SKM-1 (cell line): ENCODE measurements at regions not wholly inside any gene's neighbourhood (a gene's known extent, or its start where the extent isn't known, plus 50 kb on each side); places are given as distances from the start of the nearest gene placed in this dataset.
"Not testable (repeated sequence)": the region's sequence is repeated elsewhere in the genome, so short reads cannot be mapped to it uniquely, and the experiment has no call there.

Experiments used
- DNase-seq: peaks from one replicate; lab custom pipeline; 2025; ENCODE audit not compliant: unreplicated experiment; lab: John Stamatoyannopoulos, UW

DNA sequence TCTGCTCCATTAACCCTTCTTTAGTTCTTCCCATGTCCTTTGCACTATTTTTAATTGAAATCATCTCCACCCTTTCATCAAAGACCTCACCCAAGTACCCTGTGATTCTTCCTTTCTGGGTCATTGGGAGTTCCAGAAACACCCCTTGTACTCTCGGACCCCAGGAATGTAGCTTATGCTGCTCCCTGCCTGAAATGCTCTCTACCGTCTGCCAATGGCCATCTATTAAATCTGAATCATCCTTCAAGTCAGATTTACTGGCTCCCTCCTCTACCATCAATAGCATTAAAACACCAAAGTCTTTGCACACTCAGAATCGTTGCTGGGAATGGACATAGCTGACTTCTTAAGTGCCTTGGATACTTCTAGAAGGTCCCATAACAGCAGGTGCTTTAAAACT, 73.2 kb upstream of the GADD45A start:
- DNase-seq: no peak

DNA sequence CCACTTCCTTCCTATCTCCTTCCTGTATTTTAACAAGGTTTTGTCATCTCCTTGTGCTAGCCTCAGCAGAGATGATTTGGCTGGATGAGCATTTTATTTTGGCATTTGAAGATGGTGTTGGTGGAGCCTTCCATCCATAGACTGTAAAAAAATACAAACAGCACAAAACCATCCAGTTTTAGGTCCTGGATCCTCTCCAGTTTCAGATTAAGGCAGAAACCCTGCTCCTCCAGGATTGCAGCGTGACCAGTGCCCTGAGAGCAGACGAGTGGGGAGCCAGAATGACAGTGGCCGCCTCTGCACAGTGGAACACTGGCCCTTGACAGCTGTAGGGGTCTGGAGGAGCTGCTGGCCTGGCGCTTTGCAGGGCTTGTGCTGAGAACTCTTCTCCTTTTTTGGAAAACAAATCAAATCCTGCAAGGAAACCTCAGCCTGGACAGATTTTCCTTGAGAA, 72.2 kb upstream of the GADD45A start:
- DNase-seq: no peak

DNA sequence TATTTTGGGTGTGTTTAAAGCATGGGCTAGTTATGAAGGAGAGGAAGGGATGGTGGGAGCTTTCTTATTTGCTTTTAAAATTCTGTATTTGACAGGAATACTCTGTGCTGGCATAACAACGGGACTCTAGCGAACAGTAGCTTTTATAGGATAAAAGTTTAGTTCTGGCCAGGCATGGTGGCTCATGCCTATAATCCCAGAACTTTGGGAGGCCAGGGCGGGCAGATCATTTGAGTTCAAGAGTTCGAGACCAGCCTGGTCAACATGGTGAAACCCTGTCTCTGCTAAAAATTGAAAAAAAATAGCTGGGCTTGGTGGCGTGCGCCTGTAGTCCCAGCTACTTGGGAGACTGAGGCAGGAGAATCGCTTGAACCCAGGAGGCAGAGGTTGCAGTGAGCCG, 71.5 kb upstream of the GADD45A start:
- DNase-seq: not testable (repeated sequence)

DNA sequence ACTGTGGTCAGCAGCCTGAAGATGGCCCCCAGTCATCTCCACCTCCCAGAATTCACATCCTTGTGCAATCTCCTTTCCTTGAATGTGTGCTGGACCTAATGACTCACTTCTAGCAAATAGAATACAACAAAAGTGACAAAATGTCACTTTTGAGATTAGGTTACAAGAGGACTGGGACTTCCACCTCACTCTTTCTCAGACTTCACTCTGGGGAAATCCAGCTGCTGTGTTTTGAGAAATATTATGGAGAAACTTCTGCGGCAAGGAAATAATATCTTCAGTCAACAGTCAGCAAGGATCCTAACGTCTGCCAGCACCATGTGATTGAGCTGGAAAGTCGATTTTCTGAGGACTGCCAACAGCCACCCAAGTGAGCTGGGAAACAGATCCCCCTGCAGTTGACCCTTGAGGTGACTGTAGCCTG, 70.5 kb upstream of the GADD45A start:
- DNase-seq: no peak

DNA sequence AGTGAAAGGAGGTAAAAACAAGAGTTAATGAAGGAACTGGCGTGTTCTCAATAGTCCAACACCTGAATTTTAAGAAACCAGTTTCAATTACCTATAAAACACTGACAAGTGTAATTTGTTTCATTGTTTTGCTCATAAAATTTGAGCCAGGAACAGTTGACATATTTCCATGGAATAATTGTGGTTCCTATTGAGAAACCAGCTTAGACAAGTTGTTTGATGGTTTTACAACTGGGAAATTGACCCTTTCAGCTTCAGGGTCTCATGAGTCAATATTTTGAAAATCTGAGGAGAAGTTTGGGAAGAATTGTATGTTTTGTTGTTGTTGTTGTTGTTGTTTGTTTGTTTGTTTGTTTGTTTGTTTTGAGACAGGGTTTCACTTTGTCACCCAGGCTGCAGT, 69.1 kb upstream of the GADD45A start:
- DNase-seq: no peak

DNA sequence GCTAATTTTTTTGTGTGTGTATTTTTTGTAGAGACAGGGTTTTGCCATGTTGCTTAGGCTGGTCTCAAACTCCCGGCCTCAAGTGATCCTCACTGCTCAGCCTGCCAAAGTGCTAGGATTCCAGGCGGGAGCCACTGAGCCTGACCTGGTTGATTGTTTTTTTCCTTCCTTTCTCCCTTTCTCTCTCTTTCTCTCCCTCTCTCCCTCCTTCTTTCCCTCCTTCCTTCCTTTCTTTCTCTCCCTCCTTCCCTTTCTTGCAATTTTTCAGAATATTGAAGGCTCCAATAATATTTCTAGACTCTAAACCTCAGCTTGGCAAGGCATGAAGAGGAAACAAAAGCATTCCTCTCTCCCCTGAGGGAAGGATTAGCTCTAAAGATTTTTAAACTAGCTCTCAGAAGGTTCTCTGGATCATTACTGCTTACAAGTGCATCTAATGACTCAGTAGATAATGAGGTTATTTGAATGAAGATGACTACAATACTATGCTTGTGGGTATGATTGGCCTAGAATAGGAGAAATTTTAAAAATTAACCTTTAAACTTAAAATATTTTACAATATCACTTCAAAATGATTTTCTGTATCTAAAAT, 68.5 kb upstream of the GADD45A start:
- no peak for DNase-seq

DNA sequence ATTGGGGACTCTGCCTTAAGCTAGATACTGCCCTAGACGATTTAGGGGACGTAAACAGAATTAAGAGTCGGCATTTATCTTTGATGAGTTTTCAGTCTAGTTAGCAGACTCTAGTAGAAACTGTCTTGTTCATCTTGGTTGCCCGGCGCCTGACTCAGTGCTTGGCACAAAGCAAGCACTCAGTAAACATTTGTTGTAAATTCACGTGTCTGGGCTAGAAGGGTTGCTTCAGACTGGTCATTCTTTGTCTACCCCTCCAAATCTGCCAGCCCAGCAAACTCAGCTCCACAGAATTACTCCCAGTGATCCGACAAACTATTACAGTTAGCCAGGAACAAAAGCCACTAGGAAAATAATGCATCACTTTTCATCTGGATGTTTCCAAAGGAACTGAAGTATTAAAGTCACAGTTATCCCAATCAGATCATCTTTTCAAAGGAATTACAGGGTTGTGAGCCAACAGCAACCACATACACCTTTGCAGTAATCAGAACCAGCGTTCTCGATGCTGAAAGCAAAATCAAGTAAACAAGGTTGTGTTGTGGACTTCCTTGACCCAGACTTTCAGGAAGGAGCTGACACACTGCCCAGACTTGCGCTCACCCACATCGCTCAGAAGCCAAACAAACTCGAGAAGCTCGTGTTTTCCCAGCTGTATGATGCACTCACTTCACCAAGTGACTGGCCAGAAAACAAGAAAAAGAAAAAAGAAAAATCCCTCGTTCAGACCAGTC, 66.5 kb upstream of the GADD45A start:
- no peak for DNase-seq

DNA sequence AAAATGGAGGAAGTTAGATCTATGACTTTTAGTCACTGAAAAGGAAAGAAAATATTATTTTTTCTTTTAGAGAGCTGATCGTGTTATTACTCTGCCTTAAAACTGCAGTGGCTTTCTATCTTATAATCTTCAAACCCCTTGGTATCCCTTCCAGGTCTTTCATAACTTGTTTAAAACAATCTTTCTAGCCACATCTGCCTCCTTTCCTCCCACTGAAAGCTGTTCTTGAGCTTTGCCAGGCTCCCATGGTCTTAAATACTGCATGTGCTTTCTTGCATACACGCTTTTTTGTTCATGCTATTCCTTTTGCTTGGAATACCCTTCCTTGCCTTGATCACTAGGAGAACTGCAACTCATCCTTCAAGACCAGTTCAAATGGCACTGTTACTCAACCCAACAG, 65.9 kb upstream of the GADD45A start:
- no peak for DNase-seq

DNA sequence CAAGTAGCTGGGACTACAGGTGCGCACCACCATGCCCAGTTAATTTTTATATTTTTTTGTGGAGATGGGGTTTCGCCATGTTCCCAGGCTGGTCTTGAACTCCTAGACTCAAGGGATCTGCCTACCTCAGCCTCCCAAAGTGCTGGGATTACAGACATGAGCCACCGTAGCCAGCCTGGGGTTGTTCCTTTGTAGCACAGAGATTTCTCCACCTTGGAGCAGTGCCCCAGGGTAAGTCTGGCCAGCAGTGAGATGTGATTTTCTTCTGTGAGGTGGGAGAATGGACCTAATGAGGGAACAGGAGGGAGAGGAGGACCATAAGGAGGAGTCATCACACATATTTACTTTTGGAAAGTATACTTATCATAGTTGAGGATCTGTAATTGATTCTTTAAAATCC, 61.1 kb upstream of the GADD45A start:
- DNase-seq: no peak

DNA sequence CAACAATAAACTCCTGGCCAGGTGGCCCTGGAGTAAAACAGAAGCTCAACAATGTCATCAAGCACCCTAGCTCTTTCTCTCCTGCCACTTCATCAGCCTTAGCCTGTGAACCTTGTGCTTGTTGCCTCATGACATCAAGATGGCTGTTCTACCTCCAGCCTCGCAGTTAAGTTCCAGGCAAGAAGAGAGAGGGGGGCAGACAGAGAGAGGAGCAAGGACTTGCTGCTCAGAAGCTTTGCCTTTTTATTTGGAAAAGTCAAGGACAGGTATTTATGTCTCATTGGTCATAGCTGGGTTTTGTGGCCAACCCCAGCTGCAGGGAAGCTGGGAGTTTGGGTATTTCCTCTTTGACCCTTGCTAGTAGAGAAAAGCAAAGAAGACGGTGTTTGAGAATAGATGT, 60.3 kb upstream of the GADD45A start:
- no peak for DNase-seq

DNA sequence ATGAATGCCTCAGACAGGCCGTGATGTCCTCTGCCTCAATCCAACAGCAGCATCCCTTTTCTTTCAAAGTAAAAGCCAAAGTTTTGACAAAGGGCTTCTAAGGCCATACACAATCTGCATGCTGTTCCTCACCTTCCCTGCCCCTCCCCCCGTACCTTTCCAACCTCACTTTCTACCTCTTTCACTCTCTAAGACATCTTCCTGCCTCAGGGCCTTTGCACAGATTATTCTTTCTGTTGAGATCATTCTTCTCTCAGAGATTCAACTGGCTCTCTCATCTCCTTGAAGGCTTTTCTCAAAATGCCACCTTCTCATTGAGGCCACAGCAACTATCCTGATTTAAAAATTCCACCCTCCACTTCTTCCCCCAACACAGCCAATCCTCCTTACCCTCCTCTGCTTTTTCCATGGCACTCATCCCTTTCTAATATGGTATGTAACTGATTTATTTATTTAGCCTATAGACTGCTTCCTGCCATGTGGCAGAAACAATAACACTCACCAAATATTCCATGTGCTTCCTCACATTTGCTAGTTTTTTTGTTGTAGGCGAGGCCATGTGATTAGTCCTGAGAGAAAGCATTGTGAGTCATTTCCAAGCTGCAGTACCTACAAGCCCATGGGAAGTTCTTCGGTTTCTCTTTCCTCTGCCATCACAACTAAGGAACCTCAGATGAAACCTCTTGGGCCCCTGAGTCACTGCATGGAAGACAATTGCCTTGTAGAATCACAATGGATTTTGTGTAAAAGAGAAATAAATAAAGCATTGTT, 58.7 kb upstream of the GADD45A start:
- no peak for DNase-seq

DNA sequence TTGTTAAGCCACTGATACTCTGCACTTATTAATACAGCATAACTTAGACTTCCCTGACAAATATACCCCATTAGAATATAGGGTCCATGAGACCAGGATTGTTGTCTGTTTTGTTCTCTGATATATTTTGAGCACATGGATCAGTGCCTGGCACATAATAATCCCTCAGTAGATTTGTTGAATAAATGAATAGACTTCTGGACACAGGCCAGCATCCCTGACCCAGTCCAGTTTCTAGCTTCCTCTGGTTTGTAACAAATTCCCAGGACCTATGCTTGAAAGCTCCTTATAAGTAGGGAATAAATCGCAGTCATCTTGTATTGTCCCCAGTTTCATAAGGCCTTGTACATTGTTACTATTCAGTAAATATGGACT, 58.2 kb upstream of the GADD45A start:
- DNase-seq: no peak

DNA sequence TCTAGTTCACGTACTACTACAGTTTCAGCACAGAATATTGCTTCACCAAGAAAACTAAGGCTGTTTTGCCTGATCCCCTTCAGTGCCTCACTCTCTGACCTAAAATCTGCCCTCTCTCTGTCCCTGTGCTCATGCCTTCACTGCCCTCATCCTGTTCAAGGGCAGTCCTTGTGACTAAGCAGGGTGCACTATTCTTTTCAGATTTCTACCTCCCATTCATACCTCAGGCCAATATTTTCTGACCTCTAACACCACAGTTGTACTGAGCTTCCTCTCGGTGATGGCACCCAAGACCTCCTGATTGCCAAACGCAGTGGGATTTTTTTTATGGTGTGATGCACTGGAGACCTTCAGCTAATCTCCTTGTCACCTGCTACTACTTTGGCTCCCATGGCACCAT, 57.7 kb upstream of the GADD45A start:
- no peak for DNase-seq

DNA sequence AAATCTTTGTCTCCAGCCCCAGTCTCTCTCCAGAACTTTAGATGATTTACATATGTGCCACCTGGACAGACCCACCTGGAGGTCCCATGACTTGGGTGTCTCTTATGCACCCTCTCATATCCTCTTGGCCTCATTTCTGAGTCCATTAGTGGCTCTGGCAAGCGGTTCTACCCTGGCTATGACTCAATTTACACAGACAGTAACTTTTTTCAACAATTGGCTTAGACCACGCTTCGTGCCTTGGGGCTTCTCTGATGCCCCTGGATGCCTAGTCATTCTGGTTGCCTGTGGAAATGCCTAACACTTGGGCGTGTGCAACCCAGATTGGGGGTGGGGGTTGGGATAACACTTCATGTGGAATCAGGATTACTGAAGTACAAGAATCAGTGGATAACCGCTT, 57.1 kb upstream of the GADD45A start:
- no peak for DNase-seq

DNA sequence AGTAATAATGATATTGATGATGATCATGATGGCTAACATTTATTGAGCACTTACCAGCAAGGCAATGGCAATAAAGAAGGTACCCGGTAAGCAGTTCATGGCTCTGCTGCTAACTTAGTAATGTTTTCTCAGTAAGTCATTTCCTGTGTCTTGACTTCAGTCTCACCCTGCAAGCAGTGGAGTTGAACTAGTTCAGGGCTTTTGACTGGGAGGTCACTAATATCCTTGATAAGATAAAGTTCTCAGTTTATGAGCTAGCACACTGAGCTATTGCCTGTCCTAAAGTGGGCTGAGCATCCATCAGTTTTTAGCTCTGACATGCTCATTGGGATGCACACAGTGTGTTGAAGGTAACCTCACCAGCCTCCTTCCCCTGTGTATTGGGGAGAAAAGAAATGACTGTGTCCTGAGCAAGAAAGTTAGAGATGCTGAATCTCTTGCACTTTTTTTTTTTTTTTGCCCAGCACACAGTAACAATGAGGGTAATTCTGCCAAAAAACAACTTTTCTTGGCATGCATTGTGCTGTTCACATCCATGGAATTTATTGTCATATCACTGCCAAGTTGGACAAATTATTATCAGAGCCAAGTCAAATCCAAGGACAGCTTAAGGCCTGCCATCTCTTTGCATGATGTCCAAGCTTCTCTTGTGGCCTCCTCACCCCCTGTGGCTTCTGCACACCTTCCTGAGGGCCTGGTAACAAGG, 55.5 kb upstream of the GADD45A start:
- no peak for DNase-seq

DNA sequence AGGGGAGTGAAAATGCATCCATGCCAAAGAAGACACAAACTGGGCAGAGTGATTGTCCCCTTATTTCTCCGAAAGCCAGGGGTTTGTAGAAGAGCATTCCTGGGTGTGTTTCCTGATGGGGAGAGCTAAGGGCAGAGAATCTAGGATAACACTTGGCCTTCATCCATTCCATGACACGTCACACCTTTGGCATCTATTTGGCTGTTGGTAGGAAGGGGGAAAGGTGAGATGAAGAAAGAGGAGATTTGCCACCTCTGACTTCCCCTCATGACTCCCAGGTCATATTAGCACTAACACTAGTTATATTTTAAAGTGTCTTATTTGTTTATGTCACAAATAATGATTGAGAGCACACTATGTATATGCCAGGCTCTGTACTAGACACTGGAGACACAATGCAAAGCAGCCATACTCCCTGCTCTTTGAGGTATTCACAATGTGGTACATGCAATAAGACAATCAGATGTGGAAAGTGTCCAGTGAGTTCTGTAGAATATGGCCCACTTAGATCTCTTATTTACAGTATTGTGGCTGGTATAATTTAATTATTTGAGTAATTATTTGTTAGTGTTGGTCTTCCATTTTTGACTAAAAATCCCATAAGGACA, 54.5 kb upstream of the GADD45A start:
- DNase-seq: no peak

DNA sequence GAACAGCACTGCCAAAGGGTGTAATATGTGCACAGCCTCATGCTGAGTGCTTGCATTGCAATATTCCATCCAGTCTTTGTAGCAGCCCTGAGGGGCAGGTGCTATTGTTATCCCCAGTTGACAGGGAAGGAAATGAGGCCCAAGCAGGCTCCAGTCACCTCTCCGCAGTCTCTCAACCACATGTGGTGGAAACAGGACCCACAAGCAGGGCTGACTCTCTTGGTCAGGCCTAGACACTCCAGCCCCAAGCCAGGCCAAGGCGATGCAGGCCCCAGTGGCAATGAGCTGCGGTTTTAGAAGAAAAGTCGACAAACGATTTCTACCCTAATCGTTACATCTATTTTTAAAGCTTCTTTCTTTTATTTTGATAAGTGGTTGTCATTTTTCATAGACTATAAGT, 52.6 kb upstream of the GADD45A start:
- no peak for DNase-seq

DNA sequence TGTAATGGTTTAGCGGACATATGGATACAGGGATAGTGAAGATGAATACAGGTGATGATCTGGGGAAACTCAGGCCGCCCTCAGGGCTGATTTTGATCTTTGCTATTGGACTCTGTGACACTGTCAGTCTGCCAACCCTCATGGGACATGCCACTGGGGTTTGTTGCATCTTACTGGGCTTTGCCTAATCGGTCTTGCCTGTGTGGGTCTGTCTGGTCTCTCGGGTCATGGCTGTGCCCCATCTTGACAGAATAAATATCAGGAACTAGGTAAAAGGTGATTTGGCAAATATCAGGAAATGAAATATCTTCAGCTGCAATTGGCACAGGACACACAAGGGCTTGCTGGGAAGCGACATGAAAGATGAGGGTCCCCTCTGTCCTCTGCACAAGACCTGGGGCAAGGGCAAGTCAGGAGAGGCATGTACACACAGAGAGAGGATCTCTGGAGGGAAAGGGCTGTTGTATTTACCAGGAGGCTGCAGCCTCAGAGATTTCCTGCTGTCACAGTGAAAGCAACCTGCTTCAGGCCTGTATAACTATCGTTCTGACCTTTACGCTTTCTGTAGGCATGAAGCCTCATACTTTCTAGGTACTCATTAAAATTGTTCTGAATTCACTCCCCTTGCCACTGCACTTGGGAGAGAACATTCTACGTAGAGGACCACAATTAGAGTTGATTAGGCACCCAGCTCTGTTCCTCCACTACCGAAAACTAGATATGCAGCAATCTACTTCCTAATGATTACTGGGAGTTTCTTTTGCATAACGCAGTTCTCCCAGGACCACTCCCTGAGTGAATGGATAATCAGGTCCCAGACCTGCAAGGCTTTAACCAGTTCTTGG, 52.0 kb upstream of the GADD45A start:
- no peak for DNase-seq

DNA sequence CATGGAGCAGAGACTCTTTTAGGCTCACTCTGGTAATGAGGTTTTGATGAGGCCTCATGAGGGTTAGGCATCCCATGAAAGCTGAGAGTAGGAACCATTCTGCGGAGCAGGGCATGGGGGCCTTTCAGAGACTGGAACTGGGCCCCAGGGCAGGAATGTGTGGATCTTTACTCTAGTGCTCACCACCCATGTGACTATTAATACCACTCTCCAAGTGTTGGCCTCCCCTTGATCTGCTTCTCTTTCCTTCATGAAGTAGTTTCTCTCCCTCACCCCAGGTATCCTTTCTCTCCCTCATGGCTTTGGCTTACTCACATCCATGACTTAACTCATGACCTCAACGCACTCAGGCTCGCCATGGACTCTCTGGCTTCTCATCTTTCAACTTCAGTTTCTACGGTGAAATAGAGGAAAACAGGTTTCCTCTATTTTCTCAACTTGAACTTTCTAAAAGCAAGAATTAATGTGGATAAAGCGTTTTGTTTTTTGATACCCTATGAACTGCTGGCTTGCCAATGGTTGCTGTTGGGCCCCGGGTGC, 50.5 kb upstream of the GADD45A start:
- DNase-seq: no peak
